WTC11 (cell line): ENCODE measurements at regions not wholly inside any gene's neighbourhood (a gene's known extent, or its start where the extent isn't known, plus 50 kb on each side); places are given as distances from the start of the nearest gene placed in this dataset.

ENCODE experiments used
- CREM ChIP-seq: sonication (generic); formaldehyde crosslinking; IDR thresholded peaks from 2 replicates; pipeline ENCODE4 v1.8.1; 2022; ENCODE audit warnings: mild to moderate bottlenecking, missing genetic modification reagents, moderate library complexity
- CTCF ChIP-seq: fragments of 200-600 bp; IDR thresholded peaks from 2 replicates; pipeline ENCODE4 v1.8.0; 2022; ENCODE audit warnings: antibody characterized with exemption
- ESRRA ChIP-seq: sonication (generic); formaldehyde crosslinking; IDR thresholded peaks from 2 replicates; pipeline ENCODE4 v1.8.1; 2022; ENCODE audit warnings: mild to moderate bottlenecking, missing genetic modification reagents, borderline replicate concordance
- FOXK1 ChIP-seq: sonication (generic); formaldehyde crosslinking; IDR thresholded peaks from 2 replicates; pipeline ENCODE4 v1.8.0; 2022; ENCODE audit warnings: mild to moderate bottlenecking, moderate library complexity, missing genetic modification reagents
- HMGXB4 ChIP-seq: sonication (generic); formaldehyde crosslinking; IDR thresholded peaks from 2 replicates; pipeline ENCODE4 v1.8.1; 2023; ENCODE audit warnings: mild to moderate bottlenecking, moderate library complexity, missing genetic modification reagents
- SMAD3 ChIP-seq: sonication (generic); formaldehyde crosslinking; IDR thresholded peaks from 2 replicates; pipeline ENCODE4 v1.8.0; 2022; ENCODE audit warnings: missing genetic modification reagents, mild to moderate bottlenecking, borderline replicate concordance
- SMAD4 ChIP-seq: sonication (generic); formaldehyde crosslinking; IDR thresholded peaks from 2 replicates; pipeline ENCODE4 v1.8.0; 2022; ENCODE audit warnings: mild to moderate bottlenecking, missing genetic modification reagents
- TP53 ChIP-seq: sonication (generic); formaldehyde crosslinking; IDR thresholded peaks from 2 replicates; pipeline ENCODE4 v1.8.1; 2023; ENCODE audit warnings: mild to moderate bottlenecking, missing genetic modification reagents
- USF2 ChIP-seq: sonication (generic); formaldehyde crosslinking; IDR thresholded peaks from 2 replicates; pipeline ENCODE4 v1.8.1; 2023; ENCODE audit warnings: mild to moderate bottlenecking, missing genetic modification reagents, moderate library complexity
- ZBTB43 ChIP-seq: sonication (generic); formaldehyde crosslinking; IDR thresholded peaks from 2 replicates; pipeline ENCODE4 v1.8.1; 2023; ENCODE audit warnings: mild to moderate bottlenecking, missing genetic modification reagents
- ZNF138 ChIP-seq: sonication (generic); formaldehyde crosslinking; conservative IDR thresholded peaks from 2 replicates; pipeline ENCODE4 v1.8.1; 2022; ENCODE audit warnings: mild to moderate bottlenecking, moderate library complexity, missing genetic modification reagents

GRCh38 chr2:79294994-79295393, 135.4 kb upstream of the REG3A start:
- TF ChIP-seq CTCF: no peak
- no peak for TF ChIP-seq ZBTB43 (CRISPR knock-in tag)
- TF ChIP-seq SMAD4 (CRISPR knock-in tag): no peak
- TF ChIP-seq ZNF138 (CRISPR knock-in tag): no peak
- TF ChIP-seq TP53: no peak
- TF ChIP-seq CREM (CRISPR knock-in tag): no peak
- TF ChIP-seq HMGXB4 (CRISPR knock-in tag): no peak
- TF ChIP-seq SMAD3 (CRISPR knock-in tag): no peak
- no peak for TF ChIP-seq ESRRA (CRISPR knock-in tag)
- TF ChIP-seq USF2 (CRISPR knock-in tag): no peak
- no peak for TF ChIP-seq FOXK1
